ENCODE measurements at regions not wholly inside any gene's neighbourhood (a gene's known extent, or its start where the extent isn't known, plus 50 kb on each side); places are given as distances from the start of the nearest gene placed in this dataset.

GRCh38 chr1:115534106-115534505 lies 107.7 kb upstream of the VANGL1 start:
- TF ChIP-seq CTCF (IDR thresholded peaks at IDR 0.05) (no peak), POLR2A (IDR thresholded peaks at IDR 0.05) (no peak), EP300 (IDR thresholded peaks at IDR 0.05) (no peak)
